Pancreas (tissue), 10 donors: ENCODE measurements at regions not wholly inside any gene's neighbourhood (a gene's known extent, or its start where the extent isn't known, plus 50 kb on each side); places are given as distances from the start of the nearest gene placed in this dataset.

Experiments used
- ATAC-seq, 4 donors: fragments of 200-7000 bp; cut with Tn5 transposase; one replicate each; pipeline versions ENCODE4 v1.8.0 to v1.9.1; 2020; ENCODE audit warnings: mild to moderate bottlenecking in 4 of 4, moderate library complexity in 4 of 4
- DNase-seq, 6 donors: peaks; one replicate each; pipeline ENCODE4 v3.0.0-alpha.2; 2020
- FAIRE-seq: peaks from 2 replicates; lab custom pipeline; 2012; peaks lifted over from hg19 to GRCh38; lab: Jason Lieb, UNC
- H3K27ac ChIP-seq, 4 donors: fragments of 200-600 bp; sonication (generic); 1 replicate in 3 of 4; 2 replicates in 1 of 4; pipeline versions ENCODE4 v1.5.0 to v1.8.0; 2020
- H3K27me3 ChIP-seq, 4 donors: fragments of 200-600 bp; one replicate each; pipeline ENCODE4 v1.8.0; 2021
- H3K36me3 ChIP-seq, 3 donors: fragments of 200-600 bp; sonication (generic) in 1 of 3; one replicate each; pipeline versions ENCODE4 v1.5.0 to v1.8.0; 2020 to 2021
- H3K4me1 ChIP-seq, 3 donors: fragments of 200-600 bp; one replicate each; pipeline ENCODE4 v1.8.0; 2021
- H3K4me3 ChIP-seq, 4 donors: fragments of 200-600 bp; sonication (generic) in 2 of 4; one replicate each; pipeline versions ENCODE4 v1.5.0 to v1.8.0; 2020 to 2021
- H3K9me3 ChIP-seq, 4 donors: fragments of 200-600 bp; one replicate each; pipeline ENCODE4 v1.8.0; 2021
- WGBS, 2 donors: extraction: QIAGEN DNeasy Blood & Tissue Kit; methylation state at CpG; one replicate each; pipeline ENCODE4 v1.1.7; 2013; 5-methylcytosine and 5-hydroxymethylcytosine counted together
- intact Hi-C, 3 donors: fragments of 100-400 bp; cut with DNase I; formaldehyde crosslinking; loops; one replicate each; pipeline versions ENCODE4 v1.11.1 to v1.14.2; 2022
- TF ChIP-seq, protein P1 (sequence below), 4 donors: fragments of 200-600 bp; sonication (generic) in 3 of 4; IDR thresholded peaks; one replicate each; pipeline versions ENCODE4 v1.5.0 to v1.8.0; 2021; ENCODE audit warnings: antibody characterized with exemption in 4 of 4
- donor health status: healthy with polysubstance abuse.
- donor health status: DM: no; HTN: no; CAD: no; lungs with moderate emphysema.
- donor health status: DM: no; HTN: no; CAD: no.
- donor health status: control.
- donor health status: control.
- donor health status: Bipolar disorder and iron deficiency.
- donor health status: DM: yes; HTN: yes; CAD: no.
- donor health status: DM: no; HTN: no; CAD: no.
- donor health status: DM: no; HTN: no; CAD: no.
- donor health status: DM: yes; HTN: yes; CAD: no.

DNA sequence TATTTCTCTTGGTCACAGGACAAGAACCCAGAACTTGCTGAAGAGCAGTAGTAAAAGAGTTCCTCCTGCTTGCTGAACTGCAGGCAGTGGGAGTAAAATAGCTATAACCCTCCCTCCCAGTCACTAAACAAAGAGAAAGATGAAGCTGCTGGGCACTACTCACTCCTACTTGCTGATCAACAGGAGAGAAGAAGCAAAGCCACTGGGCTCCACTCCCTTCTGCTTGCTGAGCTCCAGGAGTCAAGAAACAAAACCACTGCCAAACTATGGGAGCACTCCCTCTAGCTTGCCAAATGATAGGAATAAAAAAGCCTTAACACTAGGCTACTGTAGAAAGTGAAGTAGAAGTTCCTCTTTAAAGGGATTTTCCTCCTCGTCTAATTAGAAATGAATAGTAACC is 155.3 kb downstream of the RASSF9 start:
- no peaks in the 10 kb centered on the region for H3K36me3 ChIP-seq
- intact Hi-C loops = no loop called here

DNA sequence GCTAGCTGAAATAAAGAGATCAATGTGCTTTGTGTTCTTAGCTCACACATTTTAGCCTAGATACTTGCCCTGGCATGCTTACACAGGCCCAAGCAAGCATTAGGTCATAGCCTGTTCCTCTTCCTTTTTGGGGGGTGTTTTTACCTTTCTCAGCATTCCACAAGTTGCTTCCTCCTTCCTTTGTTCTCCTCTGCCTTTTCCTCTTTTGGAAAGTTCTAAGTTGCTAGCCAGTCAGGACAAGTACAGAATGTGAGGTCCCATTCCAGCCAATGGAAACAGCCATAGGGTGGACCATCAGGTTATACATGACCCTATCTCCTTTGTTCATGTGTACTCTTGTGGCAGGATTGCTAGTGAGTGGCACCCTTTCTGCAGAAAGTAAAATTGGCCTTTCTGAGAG is 154.9 kb downstream of the RASSF9 start:
- ATAC-seq = no peak
- FAIRE-seq = no peak
- H3K9me3 ChIP-seq = no peaks in the 10 kb centered on the region
- intact Hi-C loops = no loop called here
- no peaks in the 10 kb centered on the region for H3K27me3 ChIP-seq
- no peak for DNase-seq
- no peaks in the 10 kb centered on the region for H3K36me3 ChIP-seq
- no peak overlapping the region for H3K4me3 ChIP-seq
- TF ChIP-seq, protein P1, sequence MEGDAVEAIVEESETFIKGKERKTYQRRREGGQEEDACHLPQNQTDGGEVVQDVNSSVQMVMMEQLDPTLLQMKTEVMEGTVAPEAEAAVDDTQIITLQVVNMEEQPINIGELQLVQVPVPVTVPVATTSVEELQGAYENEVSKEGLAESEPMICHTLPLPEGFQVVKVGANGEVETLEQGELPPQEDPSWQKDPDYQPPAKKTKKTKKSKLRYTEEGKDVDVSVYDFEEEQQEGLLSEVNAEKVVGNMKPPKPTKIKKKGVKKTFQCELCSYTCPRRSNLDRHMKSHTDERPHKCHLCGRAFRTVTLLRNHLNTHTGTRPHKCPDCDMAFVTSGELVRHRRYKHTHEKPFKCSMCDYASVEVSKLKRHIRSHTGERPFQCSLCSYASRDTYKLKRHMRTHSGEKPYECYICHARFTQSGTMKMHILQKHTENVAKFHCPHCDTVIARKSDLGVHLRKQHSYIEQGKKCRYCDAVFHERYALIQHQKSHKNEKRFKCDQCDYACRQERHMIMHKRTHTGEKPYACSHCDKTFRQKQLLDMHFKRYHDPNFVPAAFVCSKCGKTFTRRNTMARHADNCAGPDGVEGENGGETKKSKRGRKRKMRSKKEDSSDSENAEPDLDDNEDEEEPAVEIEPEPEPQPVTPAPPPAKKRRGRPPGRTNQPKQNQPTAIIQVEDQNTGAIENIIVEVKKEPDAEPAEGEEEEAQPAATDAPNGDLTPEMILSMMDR (IDR thresholded peaks at IDR 0.05) = no peak
- H3K27ac ChIP-seq = no peak overlapping the region
- H3K4me1 ChIP-seq = peaks cover 3 to 15% (median 9%) of the 10 kb centered on the region in 3 donors

More for the DNA sequence above, 155.3 kb downstream of the RASSF9 start:
- FAIRE-seq (no peak), ATAC-seq (no peak), DNase-seq (no peak)
- H3K9me3 ChIP-seq = no peaks in the 10 kb centered on the region
- H3K4me3 ChIP-seq = no peak overlapping the region
- no peak overlapping the region for H3K27ac ChIP-seq
- H3K27me3 ChIP-seq = no peaks in the 10 kb centered on the region
- 88 to 94% methylated on average over 1 of the region's 1 CpG for WGBS, 2 donors
- peaks cover 3 to 19% (median 9%) of the 10 kb centered on the region in 3 donors for H3K4me1 ChIP-seq
- TF ChIP-seq, protein P1 (IDR thresholded peaks at IDR 0.05) = no peak

DNA sequence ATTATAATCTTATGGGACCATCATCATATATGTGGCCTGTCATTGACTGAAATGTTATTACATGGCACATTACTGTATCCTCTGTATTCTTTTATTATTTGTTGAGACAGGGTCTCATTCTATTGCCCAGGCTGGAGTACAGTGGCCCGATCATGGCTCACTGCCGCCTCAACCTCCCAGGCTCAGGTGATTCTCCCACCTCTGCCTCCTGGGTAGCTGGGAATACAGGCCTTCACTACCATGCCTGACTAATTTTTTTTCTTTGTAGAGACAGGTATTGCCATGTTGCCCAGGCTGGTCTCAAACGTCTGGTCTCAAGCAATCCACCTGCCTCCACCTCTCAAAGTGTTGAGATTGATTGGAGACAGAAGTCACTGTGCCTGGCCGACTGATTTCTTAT is 153.2 kb downstream of the RASSF9 start:
- intact Hi-C loops = no loop called here
- H3K4me3 ChIP-seq = no peak overlapping the region
- DNase-seq (no peak), ATAC-seq (no peak), FAIRE-seq (no peak)
- no peaks in the 10 kb centered on the region for H3K9me3 ChIP-seq
- WGBS, 2 donors = 68 to 94% methylated on average over 4 of the region's 4 CpGs
- no peaks in the 10 kb centered on the region for H3K36me3 ChIP-seq
- H3K27ac ChIP-seq = no peak overlapping the region
- TF ChIP-seq, protein P1 (IDR thresholded peaks at IDR 0.05) = no peak
- H3K4me1 ChIP-seq = peaks cover 0 to 3% (median 0%) of the 10 kb centered on the region in 3 donors
- no peaks in the 10 kb centered on the region for H3K27me3 ChIP-seq

DNA sequence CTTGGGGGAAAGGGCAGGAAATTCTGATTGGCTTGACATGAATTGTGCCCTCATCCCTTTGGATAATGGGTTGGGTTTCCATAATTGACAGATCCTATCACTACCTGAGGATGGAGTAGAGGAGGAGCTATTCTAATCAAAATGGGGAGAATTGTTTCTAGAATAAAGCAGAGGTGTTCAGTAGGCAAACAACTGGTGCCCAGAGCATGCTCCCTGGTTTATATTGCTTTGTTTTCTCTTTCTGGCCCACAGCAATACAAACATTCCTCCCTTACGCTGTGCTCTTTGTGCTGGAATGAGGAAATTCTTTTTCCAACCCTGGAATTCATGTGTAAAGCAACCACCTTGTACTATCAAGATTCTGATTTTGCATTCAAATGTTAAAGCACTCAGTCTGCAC is 147.4 kb downstream of the RASSF9 start:
- 39 to 69% methylated on average over 1 of the region's 1 CpG for WGBS, 2 donors
- Histone ChIP-seq H3K9me3 (no peaks in the 10 kb centered on the region), H3K4me3 (no peak overlapping the region), H3K4me1 (no peaks in the 10 kb centered on the region), H3K36me3 (no peaks in the 10 kb centered on the region), H3K27ac (peak overlapping the region in 1 of 4 donors; percentile 34), H3K27me3 (no peaks in the 10 kb centered on the region)
- DNase-seq (no peak), ATAC-seq (peak; percentile 34 to 77 (median 68)), FAIRE-seq (no peak)
- intact Hi-C loops = no loop called here
- TF ChIP-seq, protein P1 (IDR thresholded peaks at IDR 0.05) = no peak

DNA sequence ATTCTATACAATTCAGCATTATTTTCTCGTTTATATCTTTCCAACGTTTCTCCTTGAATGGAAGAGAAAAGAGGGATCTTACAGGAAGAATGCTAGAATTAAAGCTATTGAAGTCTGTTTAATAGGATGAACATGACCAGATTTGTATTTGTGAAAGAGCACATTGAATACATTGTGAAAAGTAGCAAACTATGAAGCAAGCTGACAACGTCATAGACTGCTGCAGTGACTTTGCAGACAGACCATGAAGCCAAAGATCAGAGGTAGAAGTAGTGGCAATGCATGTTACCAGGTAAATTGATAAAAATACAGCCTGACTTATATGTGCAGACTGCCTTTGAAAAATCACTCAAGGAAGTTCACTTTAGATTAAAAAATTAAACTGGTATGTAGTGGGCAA is 146.1 kb downstream of the RASSF9 start:
- H3K4me1 ChIP-seq = peaks cover 0 to 8% (median 4%) of the 10 kb centered on the region in 3 donors
- H3K4me3 ChIP-seq = no peak overlapping the region
- ATAC-seq (no peak), FAIRE-seq (no peak), DNase-seq (no peak)
- TF ChIP-seq, protein P1 (IDR thresholded peaks at IDR 0.05) = no peak
- 76 to 78% methylated on average over 3 of the region's 3 CpGs for WGBS, 2 donors
- intact Hi-C loops = no loop called here
- H3K27me3 ChIP-seq = no peaks in the 10 kb centered on the region
- no peak overlapping the region for H3K27ac ChIP-seq
- H3K9me3 ChIP-seq = no peaks in the 10 kb centered on the region
- H3K36me3 ChIP-seq = no peaks in the 10 kb centered on the region
